HG03469 (cell line): ENCODE measurements at regions not wholly inside any gene's neighbourhood (a gene's known extent, or its start where the extent isn't known, plus 50 kb on each side); places are given as distances from the start of the nearest gene placed in this dataset.

Experiments used
- ATAC-seq: cut with Tn5 transposase; IDR thresholded peaks from one replicate; pipeline ENCODE4 v1.9.1; 2021; ENCODE audit warnings: mild to moderate bottlenecking, moderate library complexity, moderate number of reproducible peaks; ENCODE audit not compliant: unreplicated experiment

GRCh38 chr6:132972254-132972653, 157.9 kb downstream of the RPS12 start:
- no peak for ATAC-seq

DNA sequence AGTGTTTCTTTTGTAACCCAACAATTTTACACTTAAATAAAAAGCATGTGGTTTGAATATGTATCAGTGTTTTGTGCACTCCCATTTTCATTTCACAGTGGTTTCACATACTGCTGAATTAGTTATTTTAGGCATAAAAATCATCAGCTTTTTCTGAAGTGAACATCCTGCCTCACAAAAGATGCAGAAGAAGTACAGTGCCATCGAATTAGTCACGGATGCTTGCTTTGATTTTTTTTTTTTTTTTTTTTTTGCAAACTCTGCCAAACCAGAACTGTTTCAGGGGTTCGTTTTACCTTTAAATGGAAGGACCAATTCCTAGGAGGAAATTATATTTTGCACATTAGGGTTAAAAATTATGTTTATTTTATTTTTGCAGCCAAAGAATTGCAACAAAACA, 158.6 kb downstream of the RPS12 start:
- no peak for ATAC-seq

DNA sequence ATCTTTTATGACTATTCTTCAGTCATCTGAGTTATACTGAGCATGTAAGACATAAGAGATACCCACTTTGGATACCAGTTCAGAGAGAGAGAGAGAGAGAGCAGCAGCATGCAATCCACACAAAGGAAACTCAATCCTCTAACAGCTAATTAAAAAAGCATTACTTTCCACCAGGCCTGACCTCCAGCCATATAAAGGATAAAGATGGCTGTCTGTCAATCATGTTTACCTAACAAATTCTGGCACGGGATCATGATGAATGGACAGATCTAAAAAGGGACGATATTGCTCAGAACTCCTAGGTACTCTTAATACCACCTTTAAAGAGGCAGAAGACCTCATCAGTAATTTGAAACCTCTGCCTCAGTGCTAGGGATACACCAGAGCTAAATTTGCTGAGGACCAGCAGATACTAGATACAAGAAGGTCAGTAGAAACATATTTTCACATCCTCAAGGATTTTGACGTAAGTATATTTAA, 159.2 kb downstream of the RPS12 start:
- no peak for ATAC-seq

DNA sequence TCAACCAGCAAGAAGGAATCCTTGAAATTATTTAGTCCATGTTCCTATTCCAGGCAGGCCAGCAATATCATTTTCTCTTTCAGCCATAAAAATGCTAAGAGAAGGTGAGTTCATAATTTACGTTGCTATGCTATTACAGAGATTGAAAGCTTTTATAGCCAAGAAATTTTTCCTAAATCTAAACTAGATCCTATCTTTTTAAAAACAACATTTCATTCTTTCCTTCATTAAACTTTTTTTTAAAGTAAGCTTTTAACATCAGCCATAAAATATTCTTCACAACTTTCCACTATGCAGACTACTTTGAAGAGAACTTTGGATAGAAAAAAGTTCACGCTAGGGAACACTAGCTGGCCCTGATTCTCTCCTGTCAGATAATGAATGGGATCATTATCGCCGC, 159.8 kb downstream of the RPS12 start:
- ATAC-seq = no peak

GRCh38 chr6:132977413-132977812, 163.0 kb downstream of the RPS12 start:
- ATAC-seq = no peak

DNA sequence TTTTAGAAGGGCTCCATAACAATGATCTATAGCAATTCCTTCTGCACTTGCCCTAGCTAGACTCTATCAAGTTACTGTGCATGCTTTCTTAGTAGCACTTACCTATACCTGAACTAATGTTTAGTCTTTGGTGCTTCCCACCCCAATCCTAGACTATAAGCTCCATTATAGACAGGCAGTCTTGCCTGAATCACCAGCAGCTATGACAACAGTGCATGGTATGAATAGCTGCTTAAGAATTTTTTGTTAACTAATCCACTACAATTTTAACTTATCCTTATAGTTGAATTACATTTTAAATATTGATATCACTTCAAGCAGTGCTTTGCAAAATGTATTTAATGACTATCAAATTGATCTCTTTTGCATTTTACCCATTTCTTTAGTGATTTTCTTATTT, 164.3 kb downstream of the RPS12 start:
- ATAC-seq = no peak

- no peak for ATAC-seq
Measured at GRCh38 chr6:132993738-132994137, 179.4 kb downstream of the RPS12 start.

DNA sequence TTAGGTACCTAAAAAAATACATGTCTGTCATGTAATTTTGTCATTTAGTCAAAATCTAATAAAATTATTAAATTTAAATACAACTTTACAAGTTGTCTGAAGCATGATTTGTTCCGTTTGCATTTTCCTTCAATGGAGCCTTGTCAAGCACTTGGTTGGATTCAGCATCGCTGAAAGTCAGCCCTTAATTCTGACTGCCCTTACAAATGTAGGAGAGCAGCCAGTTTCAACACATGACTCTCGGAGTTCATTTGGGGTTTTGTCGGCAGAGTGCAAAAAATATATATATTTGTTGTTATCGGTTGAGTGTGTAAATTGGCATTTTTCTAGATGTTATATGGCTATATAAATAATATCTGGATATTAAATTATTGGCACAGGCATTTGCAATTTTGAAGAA, 180.6 kb downstream of the RPS12 start:
- ATAC-seq = no peak

DNA sequence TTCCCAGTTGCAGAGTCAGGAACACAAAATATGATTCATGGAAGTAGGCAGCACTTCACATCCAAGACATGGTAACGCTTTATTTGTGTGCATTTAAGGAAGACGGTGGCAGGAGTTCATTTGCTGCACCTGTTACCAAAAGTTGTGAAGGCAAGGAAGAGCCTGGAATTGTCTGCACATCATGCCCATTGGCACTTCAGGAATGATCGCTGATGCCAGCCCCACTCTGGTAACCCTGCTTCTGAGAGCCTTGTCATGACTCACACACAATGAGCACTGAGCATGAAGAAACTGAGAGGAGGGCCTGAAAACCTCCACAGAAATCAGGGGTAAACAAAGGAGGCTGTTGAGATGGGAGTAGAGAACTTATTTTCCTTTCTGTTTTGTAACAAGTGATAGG, 181.1 kb downstream of the RPS12 start:
- no peak for ATAC-seq

DNA sequence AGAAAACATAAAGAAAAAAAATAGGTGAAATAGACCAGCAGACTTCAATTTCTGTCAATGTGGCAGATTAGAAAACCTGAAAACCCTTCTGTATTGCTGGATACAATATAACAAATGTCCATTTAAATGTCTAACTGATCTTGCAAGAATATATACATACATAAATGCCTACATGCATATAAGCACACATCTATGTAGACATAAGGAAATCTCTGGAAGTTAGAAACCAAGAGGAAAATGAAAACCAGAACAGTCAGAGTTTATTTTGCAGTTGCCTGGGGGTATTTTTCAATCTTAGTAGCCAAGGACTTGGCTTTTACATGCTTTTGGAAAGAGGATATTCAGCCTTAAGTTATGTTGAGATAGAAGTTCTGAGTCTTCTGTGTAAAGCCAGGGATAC, 184.0 kb downstream of the RPS12 start:
- no peak for ATAC-seq

DNA sequence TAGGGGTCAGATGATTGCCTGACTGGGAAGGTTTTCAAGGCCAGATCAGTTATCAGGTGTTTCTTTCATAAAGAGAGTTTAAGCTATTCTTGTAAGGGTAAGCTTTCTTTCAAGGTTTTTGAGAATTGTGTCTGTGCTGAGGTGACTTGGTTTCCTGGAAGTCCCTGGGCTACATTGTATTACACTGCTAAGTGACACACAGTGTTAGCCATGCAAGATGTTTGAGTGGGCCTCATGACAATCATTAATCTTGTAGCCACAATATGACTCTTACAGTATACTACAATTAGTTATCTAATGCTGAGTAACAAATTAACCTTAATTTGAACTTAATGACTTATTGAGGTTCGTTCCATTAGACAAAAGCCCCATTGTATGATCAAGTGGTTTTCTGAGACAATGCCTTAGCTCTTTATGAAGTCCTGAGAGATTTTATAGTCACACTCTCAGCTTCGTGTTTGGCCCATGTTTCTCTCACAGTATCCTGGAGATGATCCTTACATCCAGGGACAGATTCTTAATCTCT, 186.7 kb downstream of the RPS12 start:
- no peak for ATAC-seq

DNA sequence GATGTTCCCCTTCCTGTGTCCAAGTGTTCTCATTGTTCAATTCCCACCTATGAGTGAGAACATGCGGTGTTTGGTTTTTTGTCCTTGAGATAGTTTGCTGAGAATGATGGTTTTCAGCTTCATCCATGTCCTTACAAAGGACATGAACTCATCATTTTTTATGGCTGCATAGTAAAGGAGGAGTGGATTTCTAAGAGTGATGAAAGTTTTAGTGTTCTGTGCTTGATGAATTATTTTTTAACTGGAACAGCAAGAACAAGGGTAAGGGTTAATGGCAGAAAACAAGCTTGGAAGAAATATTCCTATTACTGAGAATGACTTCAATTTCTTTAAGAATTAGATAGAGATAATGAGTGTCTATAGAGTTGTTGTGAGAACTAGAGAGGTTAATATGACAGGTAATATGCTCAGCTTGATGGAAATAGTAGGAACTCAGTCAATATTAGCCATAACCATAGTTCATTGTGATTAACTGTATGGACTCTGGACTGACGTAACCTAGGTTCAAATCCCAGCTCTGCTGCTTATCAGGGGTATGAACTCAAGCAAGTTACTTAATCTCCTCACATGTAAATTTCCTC, 190.0 kb downstream of the RPS12 start:
- ATAC-seq = no peak

- ATAC-seq = no peak
Measured at GRCh38 chr6:133012774-133013173, 198.4 kb downstream of the RPS12 start.

- no peak for ATAC-seq
Measured at GRCh38 chr6:133016631-133017030, 202.3 kb downstream of the RPS12 start.

DNA sequence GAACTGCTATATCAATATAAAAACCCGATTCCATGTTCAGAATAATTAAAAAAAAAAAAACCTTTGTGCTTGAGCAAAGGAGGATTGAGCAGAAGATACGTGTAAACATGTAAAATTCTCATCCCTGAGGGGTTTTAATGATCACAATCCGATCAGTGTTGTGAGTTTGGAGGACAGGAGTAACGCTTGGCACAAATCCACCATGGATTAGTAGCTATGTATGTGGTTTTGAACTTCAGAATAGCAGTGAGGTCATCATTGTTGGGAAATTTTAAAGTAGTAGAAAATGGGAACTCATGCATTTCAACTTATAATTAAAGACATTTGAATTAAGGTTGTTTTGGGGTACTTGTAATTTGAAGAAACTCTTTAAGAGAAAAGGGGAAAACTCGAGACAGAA, 203.2 kb downstream of the RPS12 start:
- ATAC-seq = no peak

DNA sequence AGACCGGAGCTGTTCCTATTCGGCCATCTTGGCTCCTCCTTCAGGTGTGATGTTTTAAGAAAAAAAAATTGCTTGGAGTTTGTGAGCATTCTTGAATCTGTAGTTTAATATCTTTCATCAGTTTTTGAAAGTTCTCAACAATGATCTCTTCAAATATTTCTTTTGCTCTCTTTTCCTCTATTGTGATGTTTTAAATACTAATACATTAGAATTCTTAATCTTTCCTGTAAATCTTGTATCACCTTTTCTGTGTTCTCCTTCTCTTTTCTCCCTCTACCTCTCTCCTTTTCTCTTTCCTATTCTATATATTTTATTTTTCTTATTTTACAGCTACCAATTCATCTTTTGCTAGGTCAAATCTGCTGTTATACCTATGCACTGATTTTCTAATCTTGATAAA, 212.3 kb downstream of the RPS12 start:
- no peak for ATAC-seq

GRCh38 chr6:133033263-133033662, 207.9 kb upstream of the EYA4 start:
- ATAC-seq = no peak

GRCh38 chr6:133034509-133035206, 206.5 kb upstream of the EYA4 start:
- no peak for ATAC-seq

DNA sequence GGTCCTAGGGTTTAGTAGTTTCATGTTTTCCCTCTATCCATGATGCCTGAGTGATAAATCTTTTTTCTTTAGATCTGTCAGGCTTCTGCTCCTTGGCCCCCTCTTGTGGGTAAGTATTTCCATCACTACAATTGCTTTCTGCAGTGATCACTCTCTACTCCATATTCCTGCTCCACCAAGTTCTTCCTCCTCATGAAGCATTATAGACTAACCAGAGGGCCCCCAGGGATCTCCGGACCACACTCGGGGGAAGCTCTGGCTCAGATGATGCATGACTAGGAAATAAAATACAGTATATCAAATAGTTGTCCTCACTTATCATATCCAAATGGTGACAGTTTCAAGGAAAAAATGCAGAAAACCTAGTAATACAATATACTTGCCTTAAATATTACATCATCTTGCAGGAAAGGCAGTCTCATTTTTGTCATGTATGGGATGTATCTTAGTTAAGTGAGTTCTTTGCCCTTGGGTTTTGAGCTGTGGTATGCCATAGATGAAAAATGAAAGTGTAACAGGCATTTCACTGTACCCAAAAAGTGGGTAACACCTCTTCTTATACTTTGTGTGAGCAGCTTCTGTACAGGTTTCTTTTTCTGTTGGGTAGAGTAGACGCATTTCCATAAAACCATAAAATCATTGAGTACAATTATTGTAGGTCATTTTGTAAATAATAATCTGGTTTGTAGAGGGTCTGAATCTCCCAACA, 200.9 kb upstream of the EYA4 start:
- no peak for ATAC-seq

GRCh38 chr6:133040803-133041419, 200.2 kb upstream of the EYA4 start:
- ATAC-seq = no peak

DNA sequence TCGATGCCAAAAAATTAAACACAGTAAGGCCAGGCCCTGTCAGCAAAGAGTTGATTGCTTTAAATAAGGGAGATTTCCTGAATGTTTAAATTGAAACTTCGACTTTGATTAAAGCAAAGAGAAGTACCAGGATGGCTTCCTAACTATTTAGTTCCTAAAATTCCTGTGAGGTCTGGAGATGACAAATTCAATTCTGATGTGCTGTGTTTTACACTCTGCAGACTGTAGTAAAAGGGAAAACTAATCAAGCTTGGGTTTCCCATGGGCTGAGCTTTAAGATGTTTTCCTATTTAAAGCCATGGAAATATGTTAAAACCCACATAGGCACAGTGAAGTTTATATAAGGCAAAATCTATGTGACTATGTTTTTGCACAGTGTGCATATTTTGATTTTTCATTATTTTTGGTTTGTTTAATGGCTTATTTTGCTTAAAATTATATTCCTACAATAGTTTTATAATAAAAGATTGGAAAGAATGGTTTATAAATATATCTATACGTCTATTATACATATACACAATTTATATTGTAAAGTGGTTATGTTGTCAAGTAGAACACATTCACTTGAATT, 198.5 kb upstream of the EYA4 start:
- no peak for ATAC-seq
